C4-2B (cell line): ENCODE measurements at regions not wholly inside any gene's neighbourhood (a gene's known extent, or its start where the extent isn't known, plus 50 kb on each side); places are given as distances from the start of the nearest gene placed in this dataset.

Experiments used
- H3K27ac ChIP-seq: fragments of 450-650 bp; 2 replicates; pipeline ENCODE4 v1.5.1; 2017
- ZFX ChIP-seq: fragments of 450-650 bp; IDR thresholded peaks from 2 replicates; pipeline ENCODE4 v1.6.1; 2017
- TF ChIP-seq, protein P1 (sequence below): fragments of 450-650 bp; conservative IDR thresholded peaks from 2 replicates; pipeline ENCODE4 v1.5.1; 2017; ENCODE audit warnings: mild to moderate bottlenecking

GRCh38 chr5:74382987-74383593 is 257.4 kb downstream of the ENC1 start:
- no peak overlapping the region for H3K27ac ChIP-seq
- TF ChIP-seq ZFX = no peak
- TF ChIP-seq, protein P1, sequence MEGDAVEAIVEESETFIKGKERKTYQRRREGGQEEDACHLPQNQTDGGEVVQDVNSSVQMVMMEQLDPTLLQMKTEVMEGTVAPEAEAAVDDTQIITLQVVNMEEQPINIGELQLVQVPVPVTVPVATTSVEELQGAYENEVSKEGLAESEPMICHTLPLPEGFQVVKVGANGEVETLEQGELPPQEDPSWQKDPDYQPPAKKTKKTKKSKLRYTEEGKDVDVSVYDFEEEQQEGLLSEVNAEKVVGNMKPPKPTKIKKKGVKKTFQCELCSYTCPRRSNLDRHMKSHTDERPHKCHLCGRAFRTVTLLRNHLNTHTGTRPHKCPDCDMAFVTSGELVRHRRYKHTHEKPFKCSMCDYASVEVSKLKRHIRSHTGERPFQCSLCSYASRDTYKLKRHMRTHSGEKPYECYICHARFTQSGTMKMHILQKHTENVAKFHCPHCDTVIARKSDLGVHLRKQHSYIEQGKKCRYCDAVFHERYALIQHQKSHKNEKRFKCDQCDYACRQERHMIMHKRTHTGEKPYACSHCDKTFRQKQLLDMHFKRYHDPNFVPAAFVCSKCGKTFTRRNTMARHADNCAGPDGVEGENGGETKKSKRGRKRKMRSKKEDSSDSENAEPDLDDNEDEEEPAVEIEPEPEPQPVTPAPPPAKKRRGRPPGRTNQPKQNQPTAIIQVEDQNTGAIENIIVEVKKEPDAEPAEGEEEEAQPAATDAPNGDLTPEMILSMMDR = no peak

DNA sequence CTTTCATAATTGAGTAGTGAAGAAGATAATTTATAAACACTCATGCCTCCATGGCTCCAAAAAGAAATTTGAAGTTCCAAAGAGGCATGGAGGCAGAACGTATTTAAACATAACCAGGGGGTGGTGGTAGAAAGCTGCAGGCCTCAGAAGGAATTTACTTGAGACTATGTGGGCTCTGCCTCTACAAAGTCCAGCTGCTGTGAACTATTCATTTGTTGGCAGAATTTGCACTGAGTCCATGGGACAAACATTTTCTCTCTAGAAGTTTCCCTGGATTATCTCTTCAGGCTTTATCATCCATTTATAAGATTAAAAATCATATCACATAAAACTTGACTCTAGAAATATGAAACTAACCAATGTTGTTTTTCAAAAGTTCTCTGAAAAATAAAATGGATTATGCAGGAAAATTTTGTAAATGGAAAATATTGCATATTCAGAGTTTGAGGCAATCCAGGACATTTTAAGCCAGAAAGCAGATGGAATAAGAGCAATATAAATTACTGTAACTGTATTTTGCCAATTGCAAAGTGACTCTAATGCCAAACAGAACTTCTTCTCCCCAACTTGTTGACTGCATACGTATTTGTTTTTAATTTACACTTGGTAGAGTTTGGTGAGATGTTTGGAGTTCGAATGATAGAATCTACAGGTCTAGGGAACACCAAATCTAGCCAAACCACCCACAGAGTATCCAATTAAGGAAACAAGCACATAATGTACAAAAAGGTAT is 258.2 kb downstream of the ENC1 start:
- no peak overlapping the region for H3K27ac ChIP-seq
- no peak for TF ChIP-seq ZFX
- TF ChIP-seq, protein P1 = no peak

DNA sequence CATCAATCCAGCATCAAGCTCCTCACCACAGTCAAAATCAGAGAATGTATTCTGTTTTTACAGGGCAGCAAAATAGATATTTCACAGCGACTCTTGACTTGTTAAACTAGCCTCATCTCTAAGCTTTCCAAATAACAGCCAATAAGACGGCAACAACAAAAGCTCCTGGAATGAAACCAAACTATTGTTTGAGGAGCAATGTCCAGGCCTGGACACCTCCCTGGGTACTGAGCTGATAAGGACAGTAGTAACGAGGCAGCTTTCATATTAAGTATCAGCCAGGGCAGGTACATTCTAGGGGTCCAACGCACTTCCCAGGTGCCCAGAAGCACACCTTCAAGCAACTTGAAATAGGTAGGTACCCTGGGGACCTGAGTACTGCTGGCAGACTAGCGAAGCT is 260.3 kb downstream of the ENC1 start:
- no peak overlapping the region for H3K27ac ChIP-seq
- TF ChIP-seq, protein P1 = no peak

DNA sequence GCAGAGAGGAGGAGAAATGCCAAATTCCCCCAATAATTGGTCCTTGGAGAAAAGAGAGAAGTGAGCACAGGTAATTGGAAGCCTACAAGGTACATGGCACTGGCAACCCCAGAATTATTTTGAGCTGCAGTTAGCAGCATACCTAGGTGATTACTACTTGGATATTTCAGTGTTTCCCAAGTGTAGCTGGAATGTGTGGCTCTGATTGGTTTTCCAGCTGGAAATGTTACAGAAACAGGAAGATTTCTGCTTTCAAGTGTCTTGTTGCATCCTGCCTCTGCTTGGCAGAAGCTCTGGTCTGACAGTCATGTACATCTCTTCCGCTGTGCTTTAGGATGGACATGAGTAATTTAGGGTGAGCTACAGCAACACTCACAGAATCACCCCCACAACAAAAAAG is 262.1 kb downstream of the ENC1 start:
- TF ChIP-seq, protein P1 = no peak
- TF ChIP-seq ZFX = no peak
- H3K27ac ChIP-seq = no peak overlapping the region

DNA sequence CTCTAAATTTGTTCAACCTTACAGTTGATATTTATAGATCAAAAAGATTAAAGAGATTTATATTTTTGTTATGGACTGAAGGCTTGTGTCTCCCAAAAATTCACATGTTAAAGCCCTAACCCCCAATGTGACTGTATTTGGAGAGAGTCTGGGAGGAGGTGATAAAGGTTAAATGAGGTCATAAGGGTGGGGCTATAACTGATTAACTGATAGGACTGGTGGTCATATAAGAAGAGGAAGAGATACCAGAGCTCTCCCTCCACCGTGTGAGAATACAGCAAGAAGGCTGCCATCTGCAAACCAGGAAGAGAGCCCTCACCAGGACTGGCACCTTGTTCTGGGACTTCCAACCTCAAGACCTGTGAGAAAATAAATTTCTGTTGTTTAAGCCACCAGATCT is 264.3 kb downstream of the ENC1 start:
- TF ChIP-seq ZFX = no peak
- TF ChIP-seq, protein P1 = no peak
- no peak overlapping the region for H3K27ac ChIP-seq

GRCh38 chr5:74375271-74375670 is 265.3 kb downstream of the ENC1 start:
- H3K27ac ChIP-seq = no peak overlapping the region
- TF ChIP-seq ZFX = no peak
- TF ChIP-seq, protein P1 = no peak

- TF ChIP-seq, protein P1 = no peak
- TF ChIP-seq ZFX = no peak
- H3K27ac ChIP-seq = no peak overlapping the region
Observed at GRCh38 chr5:74374656-74375055, 265.9 kb downstream of the ENC1 start.
